ENCODE measurements at regions not wholly inside any gene's neighbourhood (a gene's known extent, or its start where the extent isn't known, plus 50 kb on each side); places are given as distances from the start of the nearest gene placed in this dataset.

DNA sequence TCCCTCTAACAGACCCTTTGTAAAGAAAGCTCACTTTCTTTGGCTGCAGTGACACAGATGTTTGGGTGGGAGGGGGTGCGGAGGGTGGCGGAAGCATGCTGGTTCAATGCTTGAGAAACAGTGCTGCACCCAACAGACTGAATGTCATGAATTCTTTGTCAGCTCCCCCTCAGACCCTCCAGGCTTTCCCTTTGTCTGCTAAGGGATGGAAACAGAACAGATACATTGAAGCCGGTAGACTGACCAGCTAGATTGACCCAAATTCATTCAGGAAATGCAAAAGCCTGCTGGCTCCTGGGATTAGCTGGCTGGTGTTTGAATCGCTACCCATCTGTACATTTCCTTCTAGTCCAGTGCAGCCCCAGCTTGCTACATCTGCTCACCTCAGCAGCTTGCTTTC, 90.8 kb upstream of the PAK3 start:
- TF ChIP-seq, protein P1, sequence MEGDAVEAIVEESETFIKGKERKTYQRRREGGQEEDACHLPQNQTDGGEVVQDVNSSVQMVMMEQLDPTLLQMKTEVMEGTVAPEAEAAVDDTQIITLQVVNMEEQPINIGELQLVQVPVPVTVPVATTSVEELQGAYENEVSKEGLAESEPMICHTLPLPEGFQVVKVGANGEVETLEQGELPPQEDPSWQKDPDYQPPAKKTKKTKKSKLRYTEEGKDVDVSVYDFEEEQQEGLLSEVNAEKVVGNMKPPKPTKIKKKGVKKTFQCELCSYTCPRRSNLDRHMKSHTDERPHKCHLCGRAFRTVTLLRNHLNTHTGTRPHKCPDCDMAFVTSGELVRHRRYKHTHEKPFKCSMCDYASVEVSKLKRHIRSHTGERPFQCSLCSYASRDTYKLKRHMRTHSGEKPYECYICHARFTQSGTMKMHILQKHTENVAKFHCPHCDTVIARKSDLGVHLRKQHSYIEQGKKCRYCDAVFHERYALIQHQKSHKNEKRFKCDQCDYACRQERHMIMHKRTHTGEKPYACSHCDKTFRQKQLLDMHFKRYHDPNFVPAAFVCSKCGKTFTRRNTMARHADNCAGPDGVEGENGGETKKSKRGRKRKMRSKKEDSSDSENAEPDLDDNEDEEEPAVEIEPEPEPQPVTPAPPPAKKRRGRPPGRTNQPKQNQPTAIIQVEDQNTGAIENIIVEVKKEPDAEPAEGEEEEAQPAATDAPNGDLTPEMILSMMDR (optimal IDR thresholded peaks at IDR 0.05 in 1 of 3, IDR thresholded peaks at IDR 0.05 in 1 of 3, conservative IDR thresholded peaks at IDR 0.05 in 1 of 3; ENCODE audit: extremely low read depth in 1 of 3, insufficient read depth in 2 of 3, low read length in 3 of 3) = no peak
- TF ChIP-seq EZH2 (IDR thresholded peaks at IDR 0.05; ENCODE audit: low read length) = no peak

Measured in keratinocyte (primary cell).